CD14-positive monocyte (primary cell): ENCODE measurements at regions not wholly inside any gene's neighbourhood (a gene's known extent, or its start where the extent isn't known, plus 50 kb on each side); places are given as distances from the start of the nearest gene placed in this dataset.

Source experiments
- DNase-seq, 3 donors: peaks; one replicate each; pipeline ENCODE4 v3.0.0-alpha.2; 2011 to 2022
- H2AFZ ChIP-seq: 2 replicates; pipeline ENCODE4 v1.6.0; 2012; ENCODE audit warnings: mild to moderate bottlenecking, low read depth, low read length, inconsistent platforms; ENCODE audit not compliant: insufficient read depth, poor library complexity, severe bottlenecking
- H3K27ac ChIP-seq, 2 donors: 1 replicate in 1 of 2; 2 replicates in 1 of 2; pipeline ENCODE4 v1.5.1; 2012 to 2013; ENCODE audit warnings: low read length in 2 of 2, control low read depth in 1 of 2, inconsistent platforms in 1 of 2, low read depth in 1 of 2, mild to moderate bottlenecking in 1 of 2
- H3K27me3 ChIP-seq, 2 donors: one replicate each; pipeline versions ENCODE4 v1.6.0 to v1.6.1; 2011 to 2013; ENCODE audit warnings: low read length in 2 of 2; ENCODE audit not compliant: control insufficient read depth in 2 of 2, insufficient read depth in 2 of 2
- H3K36me3 ChIP-seq, 2 donors: replicated peaks in 1 of 2; 1 replicate in 1 of 2; 2 replicates in 1 of 2; pipeline versions ENCODE4 v1.5.1 to v1.6.1; 2012 to 2013; ENCODE audit warnings: low read length in 2 of 2, control low read depth in 1 of 2, inconsistent platforms in 1 of 2, mild to moderate bottlenecking in 1 of 2; ENCODE audit not compliant: insufficient read depth in 2 of 2, control insufficient read depth in 1 of 2
- H3K4me1 ChIP-seq, 2 donors: 1 replicate in 1 of 2; 2 replicates in 1 of 2; pipeline versions ENCODE4 v1.5.1 to v1.6.1; 2012 to 2013; ENCODE audit warnings: low read length in 2 of 2, control low read depth in 1 of 2, inconsistent platforms in 1 of 2, mild to moderate bottlenecking in 1 of 2, moderate library complexity in 1 of 2; ENCODE audit not compliant: insufficient read depth in 2 of 2, control insufficient read depth in 1 of 2
- H3K4me2 ChIP-seq: replicated peaks from 2 replicates; pipeline ENCODE3; 2012; ENCODE audit warnings: low read length, moderate library complexity, mild to moderate bottlenecking; ENCODE audit not compliant: poor library complexity, severe bottlenecking; ENCODE audit errors: extremely low read depth
- H3K4me3 ChIP-seq, 3 experiments: fragments of 200-600 bp in 1 of 3; sonication (generic) in 1 of 3; replicated peaks in 1 of 3; 1 replicate in 2 of 3; 2 replicates in 1 of 3; pipeline ENCODE4 v1.5.1; 2011 to 2013; ENCODE audit warnings: low read length in 3 of 3, mild to moderate bottlenecking in 3 of 3, control low read depth in 2 of 3, low read depth in 2 of 3, inconsistent platforms in 1 of 3, moderate library complexity in 1 of 3
- H3K79me2 ChIP-seq: 2 replicates; pipeline ENCODE4 v1.6.0; 2012; ENCODE audit warnings: mild to moderate bottlenecking, control low read depth, inconsistent platforms, low read length, moderate library complexity; ENCODE audit not compliant: insufficient read depth
- H3K9ac ChIP-seq: 2 replicates; pipeline ENCODE4 v1.6.0; 2017; ENCODE audit warnings: low read length, mild to moderate bottlenecking; ENCODE audit not compliant: insufficient read depth, poor library complexity, severe bottlenecking
- H3K9me3 ChIP-seq, 2 donors: replicated peaks in 1 of 2; 1 replicate in 1 of 2; 2 replicates in 1 of 2; pipeline versions ENCODE4 v1.5.1 to v1.6.1; 2012 to 2013; ENCODE audit warnings: low read length in 2 of 2, control low read depth in 1 of 2; ENCODE audit not compliant: control insufficient read depth in 1 of 2, insufficient read depth in 1 of 2
- H4K20me1 ChIP-seq: 2 replicates; pipeline ENCODE4 v1.6.0; 2012; ENCODE audit warnings: mild to moderate bottlenecking, low read length, control low read depth, moderate library complexity; ENCODE audit not compliant: insufficient read depth
- H3K27ac Mint-ChIP-seq, 7 donors: one replicate each; pipeline ENCODE4 v1.8.0; 2020; ENCODE audit warnings: mild to moderate bottlenecking in 7 of 7, mixed read lengths in 7 of 7, moderate library complexity in 6 of 7, inconsistent platforms in 2 of 7
- H3K27me3 Mint-ChIP-seq, 3 donors: one replicate each; pipeline ENCODE4 v1.8.0; 2021 to 2022; ENCODE audit warnings: low read depth in 3 of 3, mild to moderate bottlenecking in 3 of 3, mixed read lengths in 3 of 3, moderate library complexity in 3 of 3, inconsistent platforms in 1 of 3
- H3K36me3 Mint-ChIP-seq, 2 donors: one replicate each; pipeline ENCODE4 v1.8.0; 2020; ENCODE audit warnings: mixed read lengths in 2 of 2, inconsistent platforms in 1 of 2, mild to moderate bottlenecking in 1 of 2
- H3K4me1 Mint-ChIP-seq: one replicate; pipeline ENCODE4 v1.8.0; 2020; ENCODE audit warnings: mild to moderate bottlenecking, mixed read lengths
- H3K4me3 Mint-ChIP-seq, 2 donors: one replicate each; pipeline ENCODE4 v1.8.0; 2020; ENCODE audit warnings: mild to moderate bottlenecking in 2 of 2, mixed read lengths in 2 of 2, moderate library complexity in 1 of 2
- H3K9me3 Mint-ChIP-seq, 7 donors: one replicate each; pipeline ENCODE4 v1.8.0; 2020 to 2022; ENCODE audit warnings: mixed read lengths in 7 of 7, mild to moderate bottlenecking in 6 of 7, moderate library complexity in 6 of 7, inconsistent platforms in 2 of 7
- WGBS: methylation state at CpG from one replicate; pipeline ENCODE4 v1.1.5; 2013; ENCODE audit warnings: missing lambda C conversion rate; ENCODE audit not compliant: insufficient coverage; 5-methylcytosine and 5-hydroxymethylcytosine counted together
- intact Hi-C, 2 donors: fragments of 100-400 bp; cut with micrococcal nuclease; formaldehyde crosslinking; loops; one replicate each; pipeline versions ENCODE4 v1.15.0 to v1.15.1; 2023
- TF ChIP-seq, protein P1 (sequence below): fragments of 200-600 bp; IDR thresholded peaks from one replicate; pipeline ENCODE4 v1.8.0; 2022; ENCODE audit warnings: antibody characterized with exemption, mild to moderate bottlenecking

DNA sequence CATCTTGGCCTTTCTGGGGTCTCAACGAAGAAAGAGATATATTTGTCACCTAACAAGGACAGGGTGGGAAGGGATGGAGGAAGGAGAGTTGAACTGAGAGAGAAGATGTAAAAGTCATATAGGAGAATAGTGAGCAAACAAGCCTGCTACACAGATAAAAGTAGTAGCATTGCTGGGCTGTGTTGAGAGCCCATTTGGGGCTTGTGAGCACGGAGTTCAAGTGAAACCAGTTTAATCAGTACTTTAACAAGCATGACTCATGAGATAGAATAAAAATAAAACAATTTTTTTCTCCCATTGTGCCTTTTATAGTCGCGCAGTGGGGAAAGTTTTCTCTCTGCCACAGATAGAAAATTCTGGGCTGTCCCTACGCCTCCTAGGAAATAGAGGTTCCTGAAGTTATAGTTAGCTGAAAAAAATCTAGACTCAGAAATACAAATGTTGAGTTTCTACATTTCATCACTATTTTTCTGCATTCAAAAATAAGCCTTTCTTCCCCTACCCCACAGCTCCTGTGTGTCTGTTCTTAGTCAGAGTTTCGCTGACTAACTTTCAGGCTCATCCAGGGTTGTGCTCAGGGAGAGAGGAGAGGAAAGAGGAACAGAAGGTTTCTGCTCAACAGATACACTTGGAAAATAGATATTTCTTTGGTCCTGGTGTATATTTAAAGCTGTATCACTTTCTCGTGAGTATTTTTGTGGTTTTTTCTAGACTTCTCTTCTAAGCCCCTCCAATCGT is 395.8 kb upstream of the ADAMTSL1 start:
- no peaks in the 10 kb centered on the region for H3K4me1 Mint-ChIP-seq
- Histone ChIP-seq H3K79me2 (no peaks in the 10 kb centered on the region), H3K4me2 (no peak overlapping the region), H3K4me1 (no peaks in the 10 kb centered on the region), H3K9ac (no peak overlapping the region), H3K27ac (no peak overlapping the region), H2AFZ (no peak overlapping the region), H3K27me3 (no peaks in the 10 kb centered on the region), H4K20me1 (no peaks in the 10 kb centered on the region), H3K9me3 (no peaks in the 10 kb centered on the region), H3K4me3 (no peak overlapping the region), H3K36me3 (no peaks in the 10 kb centered on the region)
- no peak overlapping the region for H3K27ac Mint-ChIP-seq
- H3K4me3 Mint-ChIP-seq = no peak overlapping the region
- no peaks in the 10 kb centered on the region for H3K27me3 Mint-ChIP-seq
- WGBS = no CpG with 5 or more reads among the region's 8 CpGs
- no peaks in the 10 kb centered on the region for H3K36me3 Mint-ChIP-seq
- intact Hi-C loops = no loop called here
- H3K9me3 Mint-ChIP-seq = peaks cover 0 to 2% (median 0%) of the 10 kb centered on the region in 7 donors
- DNase-seq = no peak
- TF ChIP-seq, protein P1, sequence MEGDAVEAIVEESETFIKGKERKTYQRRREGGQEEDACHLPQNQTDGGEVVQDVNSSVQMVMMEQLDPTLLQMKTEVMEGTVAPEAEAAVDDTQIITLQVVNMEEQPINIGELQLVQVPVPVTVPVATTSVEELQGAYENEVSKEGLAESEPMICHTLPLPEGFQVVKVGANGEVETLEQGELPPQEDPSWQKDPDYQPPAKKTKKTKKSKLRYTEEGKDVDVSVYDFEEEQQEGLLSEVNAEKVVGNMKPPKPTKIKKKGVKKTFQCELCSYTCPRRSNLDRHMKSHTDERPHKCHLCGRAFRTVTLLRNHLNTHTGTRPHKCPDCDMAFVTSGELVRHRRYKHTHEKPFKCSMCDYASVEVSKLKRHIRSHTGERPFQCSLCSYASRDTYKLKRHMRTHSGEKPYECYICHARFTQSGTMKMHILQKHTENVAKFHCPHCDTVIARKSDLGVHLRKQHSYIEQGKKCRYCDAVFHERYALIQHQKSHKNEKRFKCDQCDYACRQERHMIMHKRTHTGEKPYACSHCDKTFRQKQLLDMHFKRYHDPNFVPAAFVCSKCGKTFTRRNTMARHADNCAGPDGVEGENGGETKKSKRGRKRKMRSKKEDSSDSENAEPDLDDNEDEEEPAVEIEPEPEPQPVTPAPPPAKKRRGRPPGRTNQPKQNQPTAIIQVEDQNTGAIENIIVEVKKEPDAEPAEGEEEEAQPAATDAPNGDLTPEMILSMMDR = no peak

DNA sequence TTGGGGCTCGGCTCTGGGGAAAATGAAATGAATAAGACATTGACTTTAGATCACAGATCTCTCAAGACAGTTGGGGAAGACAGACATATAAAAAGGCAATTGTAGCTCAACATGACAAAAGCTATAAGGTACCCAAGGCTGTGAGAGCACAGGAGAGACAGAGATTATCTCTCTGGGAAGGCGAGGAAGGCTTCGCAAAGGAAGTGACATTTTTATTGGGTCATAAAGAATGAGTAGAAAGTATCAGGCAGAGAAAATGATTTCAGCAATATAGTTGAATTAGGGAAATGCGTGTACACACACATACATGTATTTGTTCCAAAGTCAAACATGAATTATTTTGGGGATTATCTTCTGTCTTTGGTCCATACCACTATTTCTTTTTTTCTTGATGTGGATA is 381.8 kb upstream of the ADAMTSL1 start:
- 80% methylated on average over 1 of the region's 4 CpGs for WGBS
- Mint-ChIP-seq H3K4me3 (no peak overlapping the region), H3K4me1 (no peaks in the 10 kb centered on the region), H3K36me3 (no peaks in the 10 kb centered on the region), H3K27ac (no peak overlapping the region), H3K27me3 (no peaks in the 10 kb centered on the region), H3K9me3 (peaks cover 0 to 4% (median 0%) of the 10 kb centered on the region in 7 donors)
- intact Hi-C loops = no loop called here
- H3K4me3 ChIP-seq = no peak overlapping the region
- H3K79me2 ChIP-seq = no peaks in the 10 kb centered on the region
- H3K9ac ChIP-seq = no peak overlapping the region
- H3K27me3 ChIP-seq = no peaks in the 10 kb centered on the region
- H3K36me3 ChIP-seq = no peaks in the 10 kb centered on the region
- no peaks in the 10 kb centered on the region for H3K4me1 ChIP-seq
- no peak for DNase-seq
- H3K4me2 ChIP-seq = no peak overlapping the region
- TF ChIP-seq, protein P1 = no peak
- H2AFZ ChIP-seq = no peak overlapping the region
- no peaks in the 10 kb centered on the region for H3K9me3 ChIP-seq
- H4K20me1 ChIP-seq = no peaks in the 10 kb centered on the region
- no peak overlapping the region for H3K27ac ChIP-seq
